ENCODE measurements at regions not wholly inside any gene's neighbourhood (a gene's known extent, or its start where the extent isn't known, plus 50 kb on each side); places are given as distances from the start of the nearest gene placed in this dataset.

DNA sequence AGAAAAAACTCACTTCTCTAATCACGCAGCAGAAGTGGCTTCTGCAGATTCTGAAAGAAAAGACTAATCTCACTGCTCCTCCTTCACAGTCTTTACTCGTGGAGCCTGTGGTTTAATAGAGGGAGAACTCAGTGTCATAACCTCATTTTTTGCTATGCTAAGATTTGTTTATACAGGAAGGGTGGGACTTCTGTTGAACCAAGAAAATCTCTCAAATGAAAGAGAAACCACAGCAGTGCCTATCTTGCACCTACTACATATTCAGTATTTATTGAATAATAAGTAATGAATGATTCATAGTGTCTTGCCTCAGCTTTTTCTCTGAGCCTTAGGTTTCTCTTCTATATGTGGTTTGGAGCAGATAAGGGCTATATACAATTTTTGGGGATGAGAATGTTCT, 136.1 kb upstream of the DMAC1 start:
- no peak for DNase-seq

- no peak for DNase-seq
Observed at GRCh38 chr9:7932767-7933166, 133.2 kb upstream of the DMAC1 start.

- DNase-seq = no peak
Observed at GRCh38 chr9:7930613-7931012, 131.0 kb upstream of the DMAC1 start.

DNA sequence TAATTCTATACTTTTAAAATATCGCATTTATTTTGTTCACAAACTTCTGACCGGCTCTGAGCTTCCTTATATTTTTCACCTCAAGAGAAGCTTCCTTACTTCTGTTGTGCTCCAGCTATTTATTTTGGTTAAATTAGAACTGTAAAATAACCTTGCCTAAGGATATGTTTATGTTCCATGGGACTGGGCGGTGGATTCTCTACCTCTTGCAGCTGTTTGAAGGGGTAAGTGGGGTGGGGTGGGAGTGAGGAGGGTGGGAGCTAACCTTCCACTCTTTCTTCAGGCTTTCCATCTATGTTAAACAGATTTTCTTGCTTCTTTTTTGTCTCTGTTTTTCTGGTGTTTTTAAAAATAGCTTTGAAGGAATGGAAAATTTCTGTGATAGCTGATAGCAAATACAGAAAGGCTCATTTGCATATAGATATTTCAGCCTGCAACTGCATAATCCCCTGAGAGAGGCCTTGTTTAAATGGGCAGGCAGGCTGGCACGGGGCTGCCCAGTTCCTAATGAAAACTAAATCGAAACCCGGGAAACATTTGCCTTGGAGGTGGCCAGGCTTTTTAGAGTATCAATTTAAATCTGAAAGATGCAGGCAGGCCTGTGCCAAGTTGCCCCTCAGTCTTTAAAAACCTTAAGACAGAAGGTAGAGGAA, 122.1 kb upstream of the DMAC1 start:
- no peak for DNase-seq

DNA sequence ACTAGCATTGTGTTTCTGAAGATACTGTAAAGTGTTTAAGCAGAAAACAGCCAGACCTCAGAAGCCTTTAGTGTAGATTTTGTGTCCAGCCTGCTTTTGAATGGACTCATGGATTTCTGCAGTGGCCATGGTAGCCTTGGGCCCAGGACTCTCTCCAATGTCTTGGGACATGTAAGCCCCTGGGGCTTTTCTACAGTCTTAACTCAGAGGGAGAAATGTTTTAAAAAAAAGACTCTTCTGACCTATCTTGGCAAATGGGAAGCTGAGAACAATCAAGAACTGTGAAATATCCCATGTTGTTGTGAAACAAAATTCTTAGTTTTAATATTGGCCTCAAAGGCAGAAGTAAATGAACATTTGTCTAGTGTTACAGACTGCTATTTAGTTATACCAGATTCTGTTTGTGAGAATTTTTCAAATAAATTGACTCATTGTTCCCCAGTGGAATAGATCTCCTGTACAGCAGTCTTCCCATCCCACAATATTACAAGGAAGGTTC, 112.5 kb upstream of the DMAC1 start:
- no peak for DNase-seq

DNA sequence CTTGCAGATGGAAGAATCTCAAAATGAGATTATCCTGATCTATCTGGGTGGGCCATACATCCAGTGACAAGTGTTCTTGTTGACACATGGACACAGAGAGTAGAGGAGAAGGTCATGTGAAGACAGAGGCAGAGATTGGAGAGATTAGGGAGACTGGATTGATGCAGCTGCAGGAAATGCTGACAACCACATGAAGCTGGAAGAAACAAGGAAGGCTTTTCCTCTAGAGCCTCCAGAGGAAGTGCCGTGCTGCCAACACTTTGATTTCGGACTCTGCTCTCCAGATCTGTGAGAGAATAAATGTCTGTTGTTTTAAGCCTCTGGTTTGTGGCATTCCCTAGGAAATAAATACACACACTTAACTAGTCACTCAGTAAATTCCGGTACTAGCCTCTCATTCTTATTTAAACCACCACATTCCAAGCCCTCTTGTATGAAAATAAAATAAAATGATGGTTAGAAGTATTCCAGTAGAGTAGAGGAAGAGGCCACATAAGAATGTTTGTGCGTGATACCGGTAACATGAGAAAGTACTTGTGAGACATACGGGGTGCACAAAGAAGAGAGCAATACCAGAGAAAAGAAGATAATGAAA, 110.9 kb upstream of the DMAC1 start:
- no peak for DNase-seq

- DNase-seq = no peak
Observed at GRCh38 chr9:7909537-7909936, 110.0 kb upstream of the DMAC1 start.

- DNase-seq = no peak
Observed at GRCh38 chr9:7907551-7908337, 108.2 kb upstream of the DMAC1 start.

DNA sequence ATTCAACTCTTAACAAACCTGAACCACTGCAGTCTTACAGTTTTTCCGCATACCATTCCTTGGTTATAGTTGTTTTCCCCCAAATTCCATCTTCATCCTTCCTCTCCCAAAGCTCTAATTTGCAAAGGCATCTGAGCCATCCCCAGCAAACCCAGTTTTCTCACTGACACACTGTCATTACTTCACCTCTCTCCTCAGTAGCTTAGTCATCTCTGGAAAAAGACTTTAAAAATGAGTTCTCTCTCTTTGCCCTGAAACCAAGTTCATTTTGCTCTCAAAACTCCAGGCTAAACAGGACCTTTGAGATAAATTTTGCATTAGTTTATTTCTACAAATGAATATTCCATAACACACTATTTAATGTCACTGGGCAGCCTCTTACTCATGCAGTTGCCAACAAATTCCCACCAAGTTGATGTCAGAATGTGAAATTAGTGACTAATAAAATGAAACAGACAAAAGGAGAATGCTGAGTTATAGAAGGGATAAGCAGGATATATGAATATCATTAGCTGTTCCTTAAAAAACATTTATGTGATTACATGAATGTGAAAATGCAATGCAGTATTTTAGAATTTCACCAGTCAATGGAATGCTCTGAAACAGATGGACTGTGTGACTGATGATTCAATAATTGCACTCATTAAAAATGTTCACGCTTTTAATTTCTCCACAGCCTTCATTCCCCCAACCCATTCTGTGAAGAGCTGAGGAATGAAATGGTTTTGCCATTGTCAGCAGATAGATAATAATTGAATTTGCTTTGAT, 107.4 kb upstream of the DMAC1 start:
- no peak for DNase-seq

DNA sequence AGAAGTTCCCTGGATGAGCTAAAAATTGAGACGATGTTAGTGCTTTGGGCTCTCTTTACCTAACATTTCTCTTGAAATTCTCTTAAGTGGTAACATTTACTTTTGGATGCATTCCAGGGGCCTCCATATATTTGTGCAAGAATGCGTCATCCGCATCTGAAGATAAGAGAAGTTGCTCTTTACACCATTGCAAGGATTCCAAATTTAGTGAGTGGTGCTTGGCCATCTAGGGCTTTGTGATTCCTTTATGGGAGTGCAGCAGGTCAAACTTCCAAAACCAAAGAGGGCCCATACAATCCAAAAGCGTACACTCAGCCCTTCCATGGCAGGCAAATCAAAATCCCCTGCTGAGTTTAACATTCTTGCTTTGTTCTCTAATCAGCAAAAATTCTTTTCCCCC, 102.0 kb upstream of the DMAC1 start:
- DNase-seq = no peak

DNA sequence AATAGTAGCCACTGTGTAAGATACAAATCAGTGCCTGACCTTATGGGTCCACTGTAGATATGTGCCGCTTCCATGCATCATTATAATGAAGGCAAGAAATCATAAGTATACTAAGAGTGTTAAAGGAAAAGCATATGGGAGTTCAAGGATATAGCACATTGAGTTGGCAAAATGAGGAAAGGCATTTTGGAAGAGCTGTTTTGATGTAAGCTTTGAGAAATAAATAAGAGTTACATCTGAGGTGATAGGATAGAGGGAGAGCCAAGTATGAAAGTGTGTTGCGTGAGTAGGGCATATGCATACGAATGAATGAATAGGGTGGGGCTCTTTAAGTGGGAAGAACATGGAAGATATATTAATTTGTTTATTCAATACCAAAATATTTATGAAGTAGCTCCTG, 101.0 kb upstream of the DMAC1 start:
- no peak for DNase-seq

GRCh38 chr9:7899753-7900152, 100.2 kb upstream of the DMAC1 start:
- DNase-seq = no peak

DNA sequence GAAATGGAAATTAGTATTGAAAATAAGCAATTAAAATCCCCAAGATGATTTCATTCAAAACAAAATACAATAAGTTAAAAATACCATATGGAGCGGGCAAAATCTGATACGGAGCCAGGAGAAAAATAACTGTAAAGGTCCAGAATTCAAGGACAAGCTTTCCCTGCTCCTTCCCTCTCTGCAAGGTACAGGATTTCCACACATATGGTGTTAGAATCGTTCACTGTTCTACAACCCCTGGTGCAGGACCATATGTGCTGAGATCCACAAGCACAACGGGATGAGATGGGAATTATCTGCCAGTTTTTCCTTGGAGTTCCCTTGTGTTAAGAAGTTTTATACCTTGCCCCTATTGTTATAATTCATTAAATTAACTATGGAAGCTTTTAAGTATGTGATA, 94.7 kb upstream of the DMAC1 start:
- no peak for DNase-seq

GRCh38 chr9:7892975-7893374, 93.4 kb upstream of the DMAC1 start:
- DNase-seq = no peak

DNA sequence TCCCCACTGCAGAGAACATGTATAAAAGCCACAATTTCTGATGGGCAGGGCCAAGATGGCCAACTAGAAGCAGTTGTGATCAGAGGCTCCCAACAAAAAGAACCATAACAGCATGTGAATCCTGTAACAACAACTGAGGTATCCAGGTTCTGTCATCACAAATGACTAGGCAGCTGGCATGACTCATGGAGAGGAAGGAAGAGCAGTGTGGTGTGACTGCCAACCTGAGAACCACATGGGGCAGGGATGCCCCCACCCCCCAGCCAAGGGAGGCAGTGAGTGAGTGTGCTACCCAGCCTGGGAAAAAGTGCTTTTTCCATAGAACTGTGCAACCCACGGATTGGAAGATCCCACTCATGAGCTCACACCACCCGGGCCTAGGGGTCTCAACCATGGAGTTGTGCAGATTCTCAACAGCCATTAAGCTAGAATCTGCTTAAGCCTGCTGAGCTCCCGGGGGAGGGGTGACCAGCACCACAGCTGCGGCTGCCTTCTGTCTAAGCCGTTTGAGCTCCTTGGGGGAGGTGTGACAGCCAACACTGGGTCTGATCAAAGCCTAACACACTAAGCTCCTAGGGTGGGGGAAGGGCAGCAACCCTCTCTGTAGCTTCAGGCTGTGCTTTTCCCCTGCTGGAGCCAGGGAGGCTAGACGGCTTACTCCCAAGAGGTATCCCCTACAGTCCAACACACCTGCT, 80.1 kb upstream of the DMAC1 start:
- no peak for DNase-seq

GRCh38 chr9:7871977-7872730, 72.6 kb upstream of the DMAC1 start:
- no peak for DNase-seq

- DNase-seq = no peak
Observed at GRCh38 chr9:7869340-7869739, 69.8 kb upstream of the DMAC1 start.

- DNase-seq = no peak
Observed at GRCh38 chr9:7862170-7862569, 62.6 kb upstream of the DMAC1 start.

GRCh38 chr9:7861086-7861485, 61.5 kb upstream of the DMAC1 start:
- no peak for DNase-seq

- DNase-seq = no peak
Observed at GRCh38 chr9:7860335-7860709, 60.7 kb upstream of the DMAC1 start.

- no peak for DNase-seq
Observed at GRCh38 chr9:7859701-7860334, 60.2 kb upstream of the DMAC1 start.

DNA sequence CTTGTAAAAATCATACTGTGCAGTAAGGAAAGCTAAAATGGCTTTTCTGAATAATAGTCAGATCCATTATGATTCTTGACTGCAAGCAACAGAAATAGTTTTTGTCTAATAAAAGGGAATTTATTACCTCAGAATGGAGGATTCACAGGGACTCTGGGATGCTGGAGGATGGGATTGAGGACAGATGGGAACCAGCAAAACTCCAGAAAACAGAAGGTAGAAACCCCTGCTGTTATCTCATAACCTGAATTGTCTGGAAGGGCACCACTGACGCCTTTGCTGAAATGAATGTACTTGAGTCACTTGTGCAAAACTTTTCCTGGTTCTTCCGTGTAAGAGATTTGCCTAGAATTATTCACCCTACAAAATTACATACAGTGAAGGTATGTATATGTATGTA, 58.6 kb upstream of the DMAC1 start:
- no peak for DNase-seq

Measured in activated effector memory CD4-positive, alpha-beta T cell treated with anti-CD3 and anti-CD28 coated beads, Interleukin-2, amount 50 U/mL, for 16 hours (primary cell).